Colonic mucosa (tissue), 4 donors: ENCODE measurements at regions not wholly inside any gene's neighbourhood (a gene's known extent, or its start where the extent isn't known, plus 50 kb on each side); places are given as distances from the start of the nearest gene placed in this dataset.

Experiments used
- DNase-seq: peaks from one replicate; pipeline ENCODE4 v3.0.0-alpha.2; 2020
- H3K27ac ChIP-seq: fragments of 200-600 bp; one replicate; pipeline ENCODE4 v1.8.0; 2021
- H3K27me3 ChIP-seq: fragments of 200-600 bp; one replicate; pipeline ENCODE4 v1.8.0; 2021
- H3K36me3 ChIP-seq: fragments of 200-600 bp; one replicate; pipeline ENCODE4 v1.8.0; 2021
- H3K4me1 ChIP-seq: fragments of 200-600 bp; one replicate; pipeline ENCODE4 v1.8.0; 2021; ENCODE audit warnings: mild to moderate bottlenecking
- H3K4me3 ChIP-seq: fragments of 200-600 bp; one replicate; pipeline ENCODE4 v1.8.0; 2021
- H3K9ac ChIP-seq, 2 donors: one replicate each; pipeline ENCODE4 v1.7.0; 2013; ENCODE audit warnings: control low read depth in 2 of 2, low read depth in 2 of 2, low read length in 2 of 2
- H3K9me3 ChIP-seq: fragments of 200-600 bp; one replicate; pipeline ENCODE4 v1.8.0; 2021
- intact Hi-C: fragments of 100-400 bp; cut with DNase I; formaldehyde crosslinking; loops from one replicate; pipeline ENCODE4 v1.14.1; 2022
- TF ChIP-seq, protein P1 (sequence below): fragments of 200-600 bp; IDR thresholded peaks from one replicate; pipeline ENCODE4 v1.8.0; 2022; ENCODE audit warnings: antibody characterized with exemption, mild to moderate bottlenecking
- donor health status: healthy.
- donor health status: DM: no; HTN: no; CAD: no.
- donor health status: DM: no; HTN: no; CAD: no.

DNA sequence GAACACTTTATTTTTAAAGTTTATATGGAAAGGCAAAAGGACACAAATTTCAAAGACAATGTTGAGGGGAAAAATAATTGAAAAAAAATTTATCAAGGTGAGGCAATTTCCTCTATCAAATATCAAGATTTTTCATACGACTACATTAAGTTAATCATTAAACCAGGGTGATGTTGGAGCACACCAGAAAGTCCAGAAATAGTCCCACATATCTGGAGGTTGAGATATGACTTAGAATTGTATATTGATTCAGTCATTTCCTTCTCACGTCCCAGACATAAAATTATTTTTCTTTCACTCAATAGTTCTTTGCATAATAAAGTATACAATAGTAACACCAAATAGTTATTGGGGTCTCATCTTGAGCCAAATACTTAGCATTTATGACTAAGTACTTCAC lies 605.1 kb downstream of the NUP35 start:
- Histone ChIP-seq H3K36me3 (no peaks in the 10 kb centered on the region), H3K4me3 (no peak overlapping the region), H3K27me3 (no peaks in the 10 kb centered on the region), H3K4me1 (no peaks in the 10 kb centered on the region), H3K9ac (no peak overlapping the region), H3K27ac (no peak overlapping the region), H3K9me3 (no peaks in the 10 kb centered on the region)
- TF ChIP-seq, protein P1, sequence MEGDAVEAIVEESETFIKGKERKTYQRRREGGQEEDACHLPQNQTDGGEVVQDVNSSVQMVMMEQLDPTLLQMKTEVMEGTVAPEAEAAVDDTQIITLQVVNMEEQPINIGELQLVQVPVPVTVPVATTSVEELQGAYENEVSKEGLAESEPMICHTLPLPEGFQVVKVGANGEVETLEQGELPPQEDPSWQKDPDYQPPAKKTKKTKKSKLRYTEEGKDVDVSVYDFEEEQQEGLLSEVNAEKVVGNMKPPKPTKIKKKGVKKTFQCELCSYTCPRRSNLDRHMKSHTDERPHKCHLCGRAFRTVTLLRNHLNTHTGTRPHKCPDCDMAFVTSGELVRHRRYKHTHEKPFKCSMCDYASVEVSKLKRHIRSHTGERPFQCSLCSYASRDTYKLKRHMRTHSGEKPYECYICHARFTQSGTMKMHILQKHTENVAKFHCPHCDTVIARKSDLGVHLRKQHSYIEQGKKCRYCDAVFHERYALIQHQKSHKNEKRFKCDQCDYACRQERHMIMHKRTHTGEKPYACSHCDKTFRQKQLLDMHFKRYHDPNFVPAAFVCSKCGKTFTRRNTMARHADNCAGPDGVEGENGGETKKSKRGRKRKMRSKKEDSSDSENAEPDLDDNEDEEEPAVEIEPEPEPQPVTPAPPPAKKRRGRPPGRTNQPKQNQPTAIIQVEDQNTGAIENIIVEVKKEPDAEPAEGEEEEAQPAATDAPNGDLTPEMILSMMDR, result no peak
- intact Hi-C loops, result no loop called here
- no peak for DNase-seq

DNA sequence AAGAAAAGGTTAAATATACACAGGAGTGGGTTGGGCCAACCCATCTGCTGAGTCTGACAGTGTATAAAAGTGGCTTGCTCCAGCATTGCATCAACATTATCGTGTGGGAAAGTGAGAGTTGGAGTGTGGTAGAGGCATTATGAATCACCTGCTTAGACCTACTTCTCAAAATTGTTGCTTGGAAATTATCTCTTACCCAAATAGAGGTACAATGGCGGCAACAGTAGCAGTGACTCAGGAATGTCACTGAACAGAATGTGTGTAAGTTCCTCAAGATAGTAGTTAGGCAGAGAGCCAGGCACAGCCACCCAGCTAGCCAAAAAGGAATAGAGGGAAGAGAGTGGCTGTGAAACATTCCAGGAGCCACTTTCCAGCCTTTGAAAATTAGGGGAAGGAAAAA lies 616.0 kb downstream of the NUP35 start:
- intact Hi-C loops, result no loop called here

DNA sequence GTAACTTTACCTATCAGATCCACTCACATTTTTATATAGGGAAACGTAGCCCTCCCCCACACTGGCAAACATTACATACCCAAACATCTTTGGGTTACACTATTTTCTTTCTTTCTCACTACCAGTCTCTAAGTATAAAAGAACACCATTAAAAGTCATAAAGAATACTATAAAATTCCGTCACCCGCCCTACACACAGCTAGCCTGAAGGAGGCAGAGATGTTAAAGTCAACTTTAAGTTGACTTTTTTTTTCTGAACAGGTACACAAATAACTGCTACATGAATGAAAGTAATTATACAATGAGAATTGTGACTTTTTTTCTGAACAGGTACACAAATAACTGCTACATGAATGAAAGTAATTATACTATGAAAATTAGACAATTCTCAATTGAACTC lies 628.3 kb downstream of the NUP35 start:
- H3K4me1 ChIP-seq, result no peaks in the 10 kb centered on the region
- H3K36me3 ChIP-seq, result no peaks in the 10 kb centered on the region
- H3K27me3 ChIP-seq, result no peaks in the 10 kb centered on the region
- H3K9ac ChIP-seq, result no peak overlapping the region
- intact Hi-C loops, result no loop called here
- H3K9me3 ChIP-seq, result no peaks in the 10 kb centered on the region
- TF ChIP-seq, protein P1, result no peak
- DNase-seq, result no peak
- no peak overlapping the region for H3K27ac ChIP-seq
- H3K4me3 ChIP-seq, result no peak overlapping the region

More for the DNA sequence above, 616.0 kb downstream of the NUP35 start:
- Histone ChIP-seq H3K27me3 (no peaks in the 10 kb centered on the region), H3K36me3 (no peaks in the 10 kb centered on the region), H3K4me1 (no peaks in the 10 kb centered on the region), H3K9me3 (no peaks in the 10 kb centered on the region), H3K9ac (no peak overlapping the region), H3K27ac (no peak overlapping the region), H3K4me3 (no peak overlapping the region)
- TF ChIP-seq, protein P1, result no peak
- no peak for DNase-seq

DNA sequence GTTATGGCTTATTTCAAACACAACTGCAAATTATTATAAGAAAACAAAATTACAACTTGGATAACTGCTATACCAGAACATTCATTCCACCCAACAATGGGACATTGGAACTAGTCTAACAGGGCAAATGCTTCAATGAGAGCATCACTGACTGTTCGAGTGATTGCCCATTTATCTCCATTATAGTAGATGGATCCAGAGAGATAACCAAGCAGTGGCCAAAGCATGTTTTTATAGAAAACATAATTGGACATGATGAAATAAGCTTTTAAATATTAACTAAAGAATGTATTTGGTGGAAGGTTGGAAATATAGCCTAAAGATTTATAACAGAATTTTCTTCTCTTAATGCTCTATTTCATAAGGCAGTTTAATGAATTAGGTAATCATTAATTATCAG lies 634.8 kb downstream of the NUP35 start:
- intact Hi-C loops, result no loop called here
- H3K4me3 ChIP-seq, result no peak overlapping the region
- H3K36me3 ChIP-seq, result no peaks in the 10 kb centered on the region
- TF ChIP-seq, protein P1, result no peak
- no peak for DNase-seq
- no peaks in the 10 kb centered on the region for H3K9me3 ChIP-seq
- H3K4me1 ChIP-seq, result no peaks in the 10 kb centered on the region
- H3K27ac ChIP-seq, result no peak overlapping the region
- H3K9ac ChIP-seq, result no peak overlapping the region
- no peaks in the 10 kb centered on the region for H3K27me3 ChIP-seq

DNA sequence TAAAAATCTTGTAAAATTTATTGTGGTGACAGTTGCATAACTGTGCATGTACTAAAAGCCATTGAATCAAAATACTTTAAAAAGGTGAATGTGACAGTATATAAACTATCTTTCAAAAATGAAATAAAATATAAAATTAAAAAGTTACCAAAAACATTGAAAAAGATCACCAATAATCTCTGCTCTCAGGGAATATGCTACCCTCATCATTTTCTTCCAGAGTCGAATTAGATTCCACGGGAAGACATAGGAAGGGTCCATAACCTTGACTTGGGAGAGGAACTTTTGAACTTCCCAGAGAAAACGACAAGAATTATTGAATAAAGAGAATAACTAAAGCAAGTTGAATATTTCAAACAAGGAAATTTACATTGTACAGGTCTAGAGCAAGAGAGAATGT lies 649.5 kb downstream of the NUP35 start:
- no peak for DNase-seq
- intact Hi-C loops, result no loop called here
- TF ChIP-seq, protein P1, result no peak

DNA sequence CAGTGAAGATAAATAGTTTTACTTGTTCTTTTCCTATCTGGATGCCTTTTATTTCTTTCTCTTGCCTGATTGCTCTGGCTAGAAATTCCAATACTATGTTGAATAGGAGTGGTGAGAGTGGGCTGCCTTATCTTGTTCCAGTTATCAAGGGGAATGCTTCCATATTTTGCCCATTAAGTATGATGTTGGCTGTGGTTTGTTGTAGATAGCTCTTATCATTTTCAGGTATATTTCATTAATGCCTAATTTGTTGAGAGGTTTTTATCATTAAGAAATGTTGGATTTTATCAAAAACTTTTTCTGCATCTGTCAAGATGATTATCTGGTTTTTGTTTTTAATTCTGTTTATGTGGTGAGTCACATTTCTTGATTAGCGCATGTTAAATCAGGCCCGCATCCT lies 655.8 kb downstream of the NUP35 start:
- Histone ChIP-seq H3K27ac (no peak overlapping the region), H3K9ac (no peak overlapping the region), H3K4me3 (no peak overlapping the region), H3K9me3 (no peaks in the 10 kb centered on the region), H3K27me3 (no peaks in the 10 kb centered on the region), H3K36me3 (no peaks in the 10 kb centered on the region), H3K4me1 (no peaks in the 10 kb centered on the region)
- intact Hi-C loops, result no loop called here
- TF ChIP-seq, protein P1, result no peak
- no peak for DNase-seq

More for the DNA sequence above, 649.5 kb downstream of the NUP35 start:
- no peaks in the 10 kb centered on the region for H3K36me3 ChIP-seq
- H3K4me3 ChIP-seq, result no peak overlapping the region
- H3K4me1 ChIP-seq, result no peaks in the 10 kb centered on the region
- H3K27ac ChIP-seq, result no peak overlapping the region
- no peaks in the 10 kb centered on the region for H3K9me3 ChIP-seq
- H3K9ac ChIP-seq, result no peak overlapping the region
- no peaks in the 10 kb centered on the region for H3K27me3 ChIP-seq
